T-helper 2 cell treated with Interferon-gamma antibody and Interleukin-4, amounts not matched to agents 5 μg/mL and 100 μg/mL, for 36 hours (primary cell): ENCODE measurements at regions not wholly inside any gene's neighbourhood (a gene's known extent, or its start where the extent isn't known, plus 50 kb on each side); places are given as distances from the start of the nearest gene placed in this dataset.

ENCODE experiments used
- DNase-seq: peaks from one replicate; pipeline ENCODE4 v3.0.0; 2021; ENCODE audit warnings: low spot score
- H3K27ac Mint-ChIP-seq: one replicate; pipeline ENCODE4 v1.8.0; 2021; ENCODE audit warnings: mild to moderate bottlenecking, mixed read lengths
- H3K27me3 Mint-ChIP-seq: one replicate; pipeline ENCODE4 v1.8.0; 2021; ENCODE audit warnings: low read depth, mixed read lengths
- H3K36me3 Mint-ChIP-seq: one replicate; pipeline ENCODE4 v1.8.0; 2021; ENCODE audit warnings: low read depth, mixed read lengths
- H3K4me1 Mint-ChIP-seq: one replicate; pipeline ENCODE4 v1.8.0; 2021; ENCODE audit warnings: low read depth, mixed read lengths
- H3K4me3 Mint-ChIP-seq: one replicate; pipeline ENCODE4 v1.8.0; 2022; ENCODE audit warnings: mild to moderate bottlenecking, moderate library complexity, mixed read lengths
- H3K9me3 Mint-ChIP-seq: one replicate; pipeline ENCODE4 v1.8.0; 2021; ENCODE audit warnings: mixed read lengths

- no peak for DNase-seq
Observed at GRCh38 chr4:112966701-112967488, 82.6 kb upstream of the ANK2 start.

GRCh38 chr4:112968451-112969159, 80.8 kb upstream of the ANK2 start:
- H3K36me3 Mint-ChIP-seq, result no peaks in the 10 kb centered on the region
- no peak for DNase-seq
- no peaks in the 10 kb centered on the region for H3K9me3 Mint-ChIP-seq
- H3K27me3 Mint-ChIP-seq, result no peaks in the 10 kb centered on the region
- no peak overlapping the region for H3K4me3 Mint-ChIP-seq
- H3K27ac Mint-ChIP-seq, result no peak overlapping the region
- no peaks in the 10 kb centered on the region for H3K4me1 Mint-ChIP-seq

More at GRCh38 chr4:112966701-112967488, 82.6 kb upstream of the ANK2 start:
- no peaks in the 10 kb centered on the region for H3K36me3 Mint-ChIP-seq
- H3K4me1 Mint-ChIP-seq, result no peaks in the 10 kb centered on the region
- no peaks in the 10 kb centered on the region for H3K9me3 Mint-ChIP-seq
- no peak overlapping the region for H3K4me3 Mint-ChIP-seq
- no peaks in the 10 kb centered on the region for H3K27me3 Mint-ChIP-seq
- H3K27ac Mint-ChIP-seq, result no peak overlapping the region

- Mint-ChIP-seq H3K27me3 (no peaks in the 10 kb centered on the region), H3K4me1 (no peaks in the 10 kb centered on the region)
Observed at GRCh38 chr4:112970903-112971302, 78.5 kb upstream of the ANK2 start.

GRCh38 chr4:112973750-112974251, 75.7 kb upstream of the ANK2 start:
- Mint-ChIP-seq H3K36me3 (no peaks in the 10 kb centered on the region), H3K4me1 (no peaks in the 10 kb centered on the region), H3K4me3 (no peak overlapping the region), H3K27me3 (no peaks in the 10 kb centered on the region), H3K27ac (no peak overlapping the region), H3K9me3 (no peaks in the 10 kb centered on the region)
- no peak for DNase-seq

More at GRCh38 chr4:112970903-112971302, 78.5 kb upstream of the ANK2 start:
- H3K9me3 Mint-ChIP-seq, result no peaks in the 10 kb centered on the region
- DNase-seq, result no peak
- H3K27ac Mint-ChIP-seq, result no peak overlapping the region
- no peaks in the 10 kb centered on the region for H3K36me3 Mint-ChIP-seq
- no peak overlapping the region for H3K4me3 Mint-ChIP-seq

GRCh38 chr4:112975567-112976355, 73.7 kb upstream of the ANK2 start:
- H3K4me1 Mint-ChIP-seq, result no peaks in the 10 kb centered on the region
- no peak overlapping the region for H3K27ac Mint-ChIP-seq
- no peak for DNase-seq
- no peaks in the 10 kb centered on the region for H3K9me3 Mint-ChIP-seq
- no peaks in the 10 kb centered on the region for H3K36me3 Mint-ChIP-seq
- no peaks in the 10 kb centered on the region for H3K27me3 Mint-ChIP-seq
- no peak overlapping the region for H3K4me3 Mint-ChIP-seq

- Mint-ChIP-seq H3K4me1 (no peaks in the 10 kb centered on the region), H3K9me3 (no peaks in the 10 kb centered on the region), H3K4me3 (no peak overlapping the region), H3K27me3 (no peaks in the 10 kb centered on the region), H3K36me3 (no peaks in the 10 kb centered on the region), H3K27ac (no peak overlapping the region)
- DNase-seq, result no peak
Observed at GRCh38 chr4:112978691-112979472, 70.6 kb upstream of the ANK2 start.

- no peak for DNase-seq
- H3K36me3 Mint-ChIP-seq, result no peaks in the 10 kb centered on the region
- H3K4me1 Mint-ChIP-seq, result no peaks in the 10 kb centered on the region
- no peaks in the 10 kb centered on the region for H3K9me3 Mint-ChIP-seq
- H3K4me3 Mint-ChIP-seq, result no peak overlapping the region
- H3K27ac Mint-ChIP-seq, result no peak overlapping the region
- no peaks in the 10 kb centered on the region for H3K27me3 Mint-ChIP-seq
Observed at GRCh38 chr4:112979881-112980421, 69.5 kb upstream of the ANK2 start.

GRCh38 chr4:112982680-112983079, 66.8 kb upstream of the ANK2 start:
- Mint-ChIP-seq H3K4me3 (no peak overlapping the region), H3K4me1 (no peaks in the 10 kb centered on the region), H3K36me3 (no peaks in the 10 kb centered on the region), H3K27ac (no peak overlapping the region), H3K27me3 (no peaks in the 10 kb centered on the region), H3K9me3 (no peaks in the 10 kb centered on the region)
- DNase-seq, result no peak

GRCh38 chr4:112994732-112995464, 54.6 kb upstream of the ANK2 start:
- Mint-ChIP-seq H3K36me3 (no peaks in the 10 kb centered on the region), H3K27me3 (no peaks in the 10 kb centered on the region), H3K27ac (no peak overlapping the region), H3K4me3 (no peak overlapping the region), H3K9me3 (no peaks in the 10 kb centered on the region), H3K4me1 (no peaks in the 10 kb centered on the region)
- no peak for DNase-seq
